ENCODE measurements at regions not wholly inside any gene's neighbourhood (a gene's known extent, or its start where the extent isn't known, plus 50 kb on each side); places are given as distances from the start of the nearest gene placed in this dataset.

- DNase-seq (ENCODE audit: insufficient read length, low spot score, missing footprints), result no peak
Measured at GRCh38 chrX:117327373-117327772, 789.2 kb downstream of the KLHL13 start.

DNA sequence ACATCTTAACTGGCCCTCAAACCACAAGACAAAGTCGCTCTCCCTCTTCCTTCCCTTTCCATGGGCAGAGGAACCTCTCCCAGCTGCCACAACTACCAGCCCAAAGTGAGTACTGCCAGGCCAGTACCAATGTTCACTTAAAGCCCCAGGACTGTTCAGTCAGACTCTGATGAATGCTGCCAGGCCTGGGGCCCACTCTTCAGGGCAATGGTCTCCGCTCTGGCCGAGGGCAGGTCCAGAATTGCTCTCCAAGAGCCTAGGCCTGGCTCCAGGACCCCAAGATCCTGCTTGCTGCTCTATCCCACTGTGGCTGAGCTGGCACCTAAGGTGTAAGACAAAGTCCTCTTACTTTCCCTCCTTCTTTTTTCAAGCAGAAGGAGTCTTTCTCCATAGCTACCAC lies 790.9 kb downstream of the KLHL13 start:
- Histone ChIP-seq H3K4me2 (ENCODE audit: insufficient read depth, low read length) (no peak overlapping the region), H3K9me3 (ENCODE audit: low read depth, low read length) (no peaks in the 10 kb centered on the region), H3K4me1 (ENCODE audit: insufficient read depth, low read length) (no peaks in the 10 kb centered on the region), H2AFZ (ENCODE audit: low read length) (no peak overlapping the region), H3K79me2 (ENCODE audit: insufficient read depth, low read length) (no peaks in the 10 kb centered on the region), H3K27me3 (ENCODE audit: insufficient read depth, low read length) (no peaks in the 10 kb centered on the region), H3K4me3 (ENCODE audit: insufficient read depth, low read length) (no peak overlapping the region), H4K20me1 (ENCODE audit: insufficient read depth, low read length) (no peaks in the 10 kb centered on the region), H3K27ac (ENCODE audit: low read depth, low read length) (no peak overlapping the region), H3K36me3 (ENCODE audit: insufficient read depth, low read length) (no peaks in the 10 kb centered on the region)
- DNase-seq (ENCODE audit: insufficient read length, low spot score, missing footprints), result no peak
- TF ChIP-seq, protein P1, sequence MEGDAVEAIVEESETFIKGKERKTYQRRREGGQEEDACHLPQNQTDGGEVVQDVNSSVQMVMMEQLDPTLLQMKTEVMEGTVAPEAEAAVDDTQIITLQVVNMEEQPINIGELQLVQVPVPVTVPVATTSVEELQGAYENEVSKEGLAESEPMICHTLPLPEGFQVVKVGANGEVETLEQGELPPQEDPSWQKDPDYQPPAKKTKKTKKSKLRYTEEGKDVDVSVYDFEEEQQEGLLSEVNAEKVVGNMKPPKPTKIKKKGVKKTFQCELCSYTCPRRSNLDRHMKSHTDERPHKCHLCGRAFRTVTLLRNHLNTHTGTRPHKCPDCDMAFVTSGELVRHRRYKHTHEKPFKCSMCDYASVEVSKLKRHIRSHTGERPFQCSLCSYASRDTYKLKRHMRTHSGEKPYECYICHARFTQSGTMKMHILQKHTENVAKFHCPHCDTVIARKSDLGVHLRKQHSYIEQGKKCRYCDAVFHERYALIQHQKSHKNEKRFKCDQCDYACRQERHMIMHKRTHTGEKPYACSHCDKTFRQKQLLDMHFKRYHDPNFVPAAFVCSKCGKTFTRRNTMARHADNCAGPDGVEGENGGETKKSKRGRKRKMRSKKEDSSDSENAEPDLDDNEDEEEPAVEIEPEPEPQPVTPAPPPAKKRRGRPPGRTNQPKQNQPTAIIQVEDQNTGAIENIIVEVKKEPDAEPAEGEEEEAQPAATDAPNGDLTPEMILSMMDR (IDR thresholded peaks at IDR 0.05; ENCODE audit: extremely low read depth, low read depth, low read length), result no peak

More at GRCh38 chrX:117327373-117327772, 789.2 kb downstream of the KLHL13 start:
- Histone ChIP-seq H2AFZ (ENCODE audit: low read length) (no peak overlapping the region), H3K27ac (ENCODE audit: low read depth, low read length) (no peak overlapping the region), H3K4me2 (ENCODE audit: insufficient read depth, low read length) (no peak overlapping the region), H3K9me3 (ENCODE audit: low read depth, low read length) (no peaks in the 10 kb centered on the region), H3K36me3 (ENCODE audit: insufficient read depth, low read length) (no peaks in the 10 kb centered on the region), H3K4me1 (ENCODE audit: insufficient read depth, low read length) (no peaks in the 10 kb centered on the region), H3K4me3 (ENCODE audit: insufficient read depth, low read length) (no peak overlapping the region), H3K79me2 (ENCODE audit: insufficient read depth, low read length) (no peaks in the 10 kb centered on the region), H3K27me3 (ENCODE audit: insufficient read depth, low read length) (no peaks in the 10 kb centered on the region), H4K20me1 (ENCODE audit: insufficient read depth, low read length) (no peaks in the 10 kb centered on the region)
- TF ChIP-seq, protein P1 (IDR thresholded peaks at IDR 0.05; ENCODE audit: extremely low read depth, low read depth, low read length), result no peak

DNA sequence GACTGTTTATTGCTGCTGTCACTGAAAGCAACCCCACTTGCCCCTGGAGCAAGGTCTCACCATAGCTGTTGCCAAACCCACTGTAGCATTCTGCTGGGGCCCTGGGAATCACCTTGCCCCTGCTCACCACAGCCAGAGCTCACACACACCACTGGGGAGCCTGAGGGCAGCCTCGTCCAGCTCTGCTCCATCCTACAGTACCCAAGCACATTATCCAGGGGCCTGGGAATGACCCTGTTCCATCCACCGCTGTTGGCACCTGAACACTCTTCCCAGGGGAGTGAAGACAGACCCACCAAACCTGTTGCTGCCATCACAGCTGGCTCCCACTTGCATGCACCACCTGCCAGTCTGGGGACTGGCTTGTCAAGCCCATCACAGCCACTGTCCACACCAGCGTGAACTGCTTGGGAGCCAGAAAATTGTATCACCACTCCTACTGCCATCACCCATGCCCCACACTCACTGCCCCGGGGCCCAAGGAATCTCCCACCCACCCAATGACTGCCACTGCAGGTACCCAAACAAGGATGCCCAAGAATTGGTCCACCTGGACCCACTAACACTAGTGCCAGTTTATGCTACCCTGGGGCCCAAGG lies 811.3 kb downstream of the KLHL13 start:
- no peak for DNase-seq (ENCODE audit: insufficient read length, low spot score, missing footprints)
- H3K36me3 ChIP-seq (ENCODE audit: insufficient read depth, low read length), result no peaks in the 10 kb centered on the region

GRCh38 chrX:117301086-117301485 lies 815.5 kb downstream of the KLHL13 start:
- Histone ChIP-seq H3K4me2 (ENCODE audit: insufficient read depth, low read length) (no peak overlapping the region), H3K4me1 (ENCODE audit: insufficient read depth, low read length) (no peaks in the 10 kb centered on the region), H3K27ac (ENCODE audit: low read depth, low read length) (no peak overlapping the region), H3K4me3 (ENCODE audit: insufficient read depth, low read length) (no peak overlapping the region), H3K27me3 (ENCODE audit: insufficient read depth, low read length) (no peaks in the 10 kb centered on the region), H3K9me3 (ENCODE audit: low read depth, low read length) (peaks cover 2% of the 10 kb centered on the region), H4K20me1 (ENCODE audit: insufficient read depth, low read length) (no peaks in the 10 kb centered on the region), H3K79me2 (ENCODE audit: insufficient read depth, low read length) (no peaks in the 10 kb centered on the region), H3K36me3 (ENCODE audit: insufficient read depth, low read length) (no peaks in the 10 kb centered on the region), H2AFZ (ENCODE audit: low read length) (no peak overlapping the region)
- TF ChIP-seq, protein P1 (IDR thresholded peaks at IDR 0.05; ENCODE audit: extremely low read depth, low read depth, low read length), result no peak
- DNase-seq (ENCODE audit: insufficient read length, low spot score, missing footprints), result peak; percentile 58

More for the DNA sequence above, 811.3 kb downstream of the KLHL13 start:
- no peak overlapping the region for H3K27ac ChIP-seq (ENCODE audit: low read depth, low read length)
- no peak overlapping the region for H3K4me2 ChIP-seq (ENCODE audit: insufficient read depth, low read length)
- H3K9me3 ChIP-seq (ENCODE audit: low read depth, low read length), result peaks cover 2% of the 10 kb centered on the region
- no peaks in the 10 kb centered on the region for H3K4me1 ChIP-seq (ENCODE audit: insufficient read depth, low read length)
- H3K4me3 ChIP-seq (ENCODE audit: insufficient read depth, low read length), result no peak overlapping the region
- no peaks in the 10 kb centered on the region for H3K79me2 ChIP-seq (ENCODE audit: insufficient read depth, low read length)
- TF ChIP-seq, protein P1 (IDR thresholded peaks at IDR 0.05; ENCODE audit: extremely low read depth, low read depth, low read length), result no peak
- H3K27me3 ChIP-seq (ENCODE audit: insufficient read depth, low read length), result no peaks in the 10 kb centered on the region
- no peaks in the 10 kb centered on the region for H4K20me1 ChIP-seq (ENCODE audit: insufficient read depth, low read length)
- no peak overlapping the region for H2AFZ ChIP-seq (ENCODE audit: low read length)

Data from osteoblast (primary cell).